Glomerular visceral epithelial cell (primary cell): ENCODE measurements at regions not wholly inside any gene's neighbourhood (a gene's known extent, or its start where the extent isn't known, plus 50 kb on each side); places are given as distances from the start of the nearest gene placed in this dataset.
"Not testable (repeated sequence)": the region's sequence is repeated elsewhere in the genome, so short reads cannot be mapped to it uniquely, and the experiment has no call there.

Experiments
- DNase-seq: peaks from one replicate; pipeline ENCODE4 v3.0.0-alpha.2; 2016; ENCODE audit errors: extremely low spot score

DNA sequence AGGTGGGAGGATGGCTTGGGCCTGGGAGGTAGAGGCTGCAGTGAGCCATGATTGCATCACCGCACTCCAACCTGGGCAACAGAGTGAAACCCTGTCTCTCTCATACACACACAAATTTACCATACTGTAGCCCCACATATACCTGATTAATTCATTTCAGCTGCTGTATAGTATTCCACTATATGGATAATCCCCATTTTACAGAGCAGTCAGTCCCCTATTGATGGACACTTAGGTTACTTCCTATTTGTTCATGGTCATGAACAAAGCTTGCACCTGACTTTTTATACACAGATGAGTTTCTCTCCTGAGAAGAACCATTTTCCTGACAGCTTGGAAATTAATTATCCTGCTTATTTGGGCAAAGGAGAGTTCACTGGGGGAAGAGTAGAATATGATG is 59.2 kb downstream of the EMX2 start:
- DNase-seq = no peak

DNA sequence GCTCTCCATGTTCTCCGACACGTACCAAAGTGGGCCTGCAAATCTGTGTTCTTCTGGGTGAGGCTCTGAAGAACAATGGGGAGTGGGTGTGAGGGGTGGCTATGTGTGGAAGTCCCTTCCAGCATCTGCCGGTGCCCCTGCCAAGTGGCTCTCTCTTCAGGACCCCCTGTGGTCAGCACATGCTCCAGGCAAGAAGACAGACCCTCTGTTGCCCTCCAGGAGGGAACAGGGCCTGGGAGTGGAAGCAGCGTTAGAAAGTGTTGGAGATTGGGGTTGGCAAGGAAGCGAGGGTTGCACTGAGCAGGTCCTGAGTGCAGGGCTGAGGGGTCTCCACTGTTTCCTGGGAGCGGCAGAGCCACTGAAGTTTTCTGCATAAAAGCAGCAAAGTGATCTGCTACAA is 60.5 kb downstream of the EMX2 start:
- DNase-seq = no peak

DNA sequence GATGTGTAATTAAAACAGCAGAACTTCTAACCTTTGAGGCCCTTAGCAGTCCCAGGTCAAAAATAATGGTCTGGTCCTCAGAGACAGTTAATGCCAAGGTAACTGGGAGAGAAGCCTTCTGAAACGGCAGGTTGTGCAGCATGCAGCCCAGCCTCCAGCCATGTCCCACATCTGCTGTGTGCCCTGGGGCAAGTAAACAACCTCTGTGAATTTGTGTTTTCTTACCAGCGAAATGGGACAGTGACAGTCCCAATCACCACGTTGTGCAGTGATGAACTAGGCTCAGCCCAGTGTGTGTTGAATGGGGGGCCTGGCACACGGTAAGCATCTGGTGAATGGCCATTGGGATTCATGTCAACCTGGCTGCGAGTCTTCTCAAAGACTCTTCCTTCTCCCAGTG is 61.2 kb downstream of the EMX2 start:
- no peak for DNase-seq

DNA sequence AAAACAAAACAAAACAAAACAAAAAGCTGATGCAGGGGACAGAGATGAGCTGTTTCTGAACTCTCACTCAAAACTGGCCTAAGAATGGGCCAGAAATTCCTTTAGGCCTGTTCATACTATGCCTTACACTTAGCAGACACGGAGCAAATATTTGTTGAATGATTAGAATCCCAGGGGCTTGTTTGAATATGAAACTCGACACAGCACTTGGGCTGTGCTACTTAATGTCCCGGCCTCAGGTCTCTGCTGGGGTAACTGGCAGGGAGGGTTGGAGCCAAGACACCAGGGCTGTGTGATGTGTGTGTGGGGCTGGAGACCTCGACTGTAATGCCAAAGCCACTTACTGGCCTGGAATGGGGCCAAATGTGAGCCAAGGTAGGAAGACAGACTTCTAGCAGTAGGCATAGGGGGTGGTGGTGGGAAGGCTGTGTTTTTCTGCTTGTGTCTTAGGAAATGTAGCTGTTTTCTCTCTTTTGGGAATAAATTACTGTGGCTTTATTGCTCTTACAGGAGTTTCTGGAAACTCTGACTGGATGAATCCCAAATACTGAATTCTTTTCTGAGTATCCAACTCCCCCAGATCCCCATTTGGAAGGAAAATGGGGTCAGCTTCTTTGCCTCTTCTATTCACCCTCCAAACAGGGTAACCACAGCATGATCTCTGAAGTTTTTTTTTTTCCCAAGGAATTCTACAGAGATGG is 66.7 kb downstream of the EMX2 start:
- no peak for DNase-seq

DNA sequence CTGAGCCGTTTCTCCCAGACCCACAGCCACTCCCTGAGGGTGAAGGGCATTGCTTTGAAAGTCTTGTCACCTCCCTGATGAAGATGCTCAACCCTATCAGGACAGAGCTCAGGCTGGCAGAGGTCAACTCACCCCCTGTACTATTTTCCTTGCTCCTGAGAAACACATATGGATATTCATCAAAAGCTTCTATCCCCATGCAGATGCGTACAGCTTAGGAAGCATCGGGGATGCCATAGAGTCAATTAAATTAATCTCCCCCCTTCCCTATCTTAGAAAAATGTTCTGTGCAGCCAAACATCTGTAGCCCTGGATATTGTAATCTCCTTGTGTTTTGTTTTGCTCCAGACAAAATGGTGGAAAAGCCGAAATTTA is 67.2 kb downstream of the EMX2 start:
- DNase-seq = no peak

DNA sequence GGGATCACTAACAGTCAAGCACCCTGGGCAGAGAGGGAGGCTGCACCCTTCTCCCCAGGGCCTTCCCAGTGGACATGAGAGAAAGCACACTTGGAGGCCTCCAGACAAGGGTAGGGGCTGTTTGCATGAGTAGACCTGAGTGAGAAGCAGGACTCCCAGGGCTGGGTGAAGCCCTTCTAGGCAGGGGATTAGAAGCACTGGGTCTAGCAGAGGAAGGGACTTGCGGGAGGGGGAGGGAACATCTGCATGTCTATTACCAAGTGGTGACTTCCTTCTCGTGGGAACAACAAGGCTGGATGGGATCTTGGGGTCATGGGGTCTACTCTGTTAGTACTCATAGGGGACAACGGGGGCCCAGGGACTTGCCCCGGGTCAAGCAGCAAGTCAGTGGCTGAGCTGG is 67.8 kb downstream of the EMX2 start:
- DNase-seq = no peak

DNA sequence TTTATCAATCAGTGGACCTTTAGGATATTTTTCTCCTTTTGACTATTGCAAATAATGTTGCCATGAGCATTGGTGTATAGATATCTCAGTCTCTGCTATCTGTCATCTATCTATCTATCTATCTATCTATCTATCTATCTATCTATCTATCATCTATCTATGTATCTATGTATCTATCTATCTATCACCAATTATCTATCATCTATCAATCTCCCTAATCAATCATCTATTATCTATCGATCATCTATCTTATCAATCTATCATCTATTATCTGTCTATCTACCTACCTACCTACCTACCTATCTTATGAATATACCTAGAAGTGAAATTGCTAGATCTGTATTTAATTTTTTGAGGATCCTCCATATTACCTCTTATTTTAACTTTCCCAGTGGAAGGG is 69.6 kb downstream of the EMX2 start:
- DNase-seq = no peak

DNA sequence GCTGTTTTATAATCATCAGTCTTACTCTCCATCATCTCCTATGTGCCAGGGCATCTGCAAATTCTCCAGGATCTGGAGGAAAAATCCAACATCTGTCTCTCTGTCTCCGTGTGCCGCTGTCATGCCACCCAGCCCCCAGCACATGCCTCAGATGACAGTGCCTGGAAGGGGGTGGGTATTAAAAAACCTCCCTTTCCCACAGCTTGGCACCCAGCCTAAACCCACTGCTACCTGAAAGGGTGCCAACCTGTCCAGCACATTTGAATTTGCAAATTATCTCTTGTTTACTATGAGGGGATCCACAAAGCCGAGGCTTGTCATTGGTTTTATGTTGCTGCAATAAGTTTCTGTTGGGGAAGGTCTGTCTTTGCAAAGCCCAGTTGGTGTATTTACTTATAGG is 73.1 kb downstream of the EMX2 start:
- DNase-seq = no peak

DNA sequence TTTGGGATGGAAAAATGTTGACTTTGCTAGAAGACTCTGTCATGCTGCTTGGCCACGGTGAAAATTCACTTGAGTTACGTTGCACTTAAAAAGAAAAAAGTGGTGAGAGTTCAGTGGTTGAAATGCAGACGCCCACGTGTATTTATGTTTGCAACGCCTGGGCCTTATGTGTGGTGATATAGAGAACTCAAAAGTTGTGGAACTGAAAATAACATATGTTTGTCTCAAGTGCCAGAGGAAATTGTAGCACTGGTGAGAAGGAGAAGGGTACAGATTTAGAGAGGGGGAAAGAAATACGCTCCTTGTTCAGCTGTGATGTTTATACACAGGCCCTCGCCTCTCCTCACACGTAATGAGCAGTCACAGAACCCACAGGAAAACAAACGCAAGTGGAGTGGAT is 73.6 kb downstream of the EMX2 start:
- DNase-seq = no peak

DNA sequence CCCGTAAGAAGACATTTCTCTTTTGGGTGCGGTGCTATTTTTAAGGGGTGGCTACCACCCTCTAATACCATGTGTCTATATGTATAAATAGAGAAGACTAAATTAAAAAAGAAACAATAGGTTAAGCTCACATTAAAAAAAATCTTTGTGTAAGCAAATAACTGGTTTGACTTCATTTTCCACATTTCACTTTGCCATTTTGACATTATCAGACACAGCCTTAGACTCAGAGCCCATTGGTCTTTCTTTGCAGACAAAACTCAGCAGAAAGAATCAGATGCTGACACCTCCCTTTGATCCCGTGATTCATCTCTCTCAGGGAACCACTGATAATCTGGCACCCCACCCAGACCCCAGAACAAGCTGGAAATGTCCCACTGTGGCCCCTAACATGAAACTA is 74.5 kb downstream of the EMX2 start:
- no peak for DNase-seq

DNA sequence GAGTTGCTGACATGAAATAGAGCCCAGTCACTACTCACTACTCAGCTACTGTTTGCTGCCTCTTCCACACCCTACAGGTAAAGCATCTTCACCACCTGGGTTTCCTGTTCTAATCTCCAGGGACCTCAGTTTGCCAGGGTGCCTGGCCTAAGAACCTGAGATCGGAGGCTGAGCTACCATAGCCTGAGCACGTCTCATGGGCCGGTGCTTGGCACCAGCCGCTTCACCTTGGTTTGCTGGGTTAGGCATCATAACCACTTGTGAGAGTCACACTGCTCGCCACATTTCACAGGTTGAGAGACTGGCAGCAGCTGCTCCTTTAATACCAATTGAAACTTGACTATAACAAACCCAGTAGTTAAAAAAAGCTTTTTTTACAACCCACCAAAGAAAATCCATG is 75.1 kb downstream of the EMX2 start:
- no peak for DNase-seq

DNA sequence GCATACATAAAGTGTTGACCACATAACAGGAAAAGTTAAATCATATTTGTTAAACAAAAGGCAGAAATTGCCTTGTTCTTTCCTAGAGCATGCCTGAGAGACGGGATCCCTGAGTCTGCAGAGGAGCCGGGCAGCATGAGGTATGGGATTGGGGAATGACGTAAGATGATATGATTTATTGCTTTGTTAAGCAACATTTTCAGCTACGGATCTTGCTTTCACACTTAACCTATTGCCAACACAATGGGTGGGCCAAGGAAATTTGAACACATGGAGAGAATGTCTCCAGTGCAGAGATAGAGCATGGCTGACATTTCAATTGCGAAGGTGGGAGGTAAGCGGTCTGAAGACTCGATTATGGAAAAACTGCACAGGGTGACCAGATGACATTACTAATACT is 76.7 kb downstream of the EMX2 start:
- DNase-seq = no peak

DNA sequence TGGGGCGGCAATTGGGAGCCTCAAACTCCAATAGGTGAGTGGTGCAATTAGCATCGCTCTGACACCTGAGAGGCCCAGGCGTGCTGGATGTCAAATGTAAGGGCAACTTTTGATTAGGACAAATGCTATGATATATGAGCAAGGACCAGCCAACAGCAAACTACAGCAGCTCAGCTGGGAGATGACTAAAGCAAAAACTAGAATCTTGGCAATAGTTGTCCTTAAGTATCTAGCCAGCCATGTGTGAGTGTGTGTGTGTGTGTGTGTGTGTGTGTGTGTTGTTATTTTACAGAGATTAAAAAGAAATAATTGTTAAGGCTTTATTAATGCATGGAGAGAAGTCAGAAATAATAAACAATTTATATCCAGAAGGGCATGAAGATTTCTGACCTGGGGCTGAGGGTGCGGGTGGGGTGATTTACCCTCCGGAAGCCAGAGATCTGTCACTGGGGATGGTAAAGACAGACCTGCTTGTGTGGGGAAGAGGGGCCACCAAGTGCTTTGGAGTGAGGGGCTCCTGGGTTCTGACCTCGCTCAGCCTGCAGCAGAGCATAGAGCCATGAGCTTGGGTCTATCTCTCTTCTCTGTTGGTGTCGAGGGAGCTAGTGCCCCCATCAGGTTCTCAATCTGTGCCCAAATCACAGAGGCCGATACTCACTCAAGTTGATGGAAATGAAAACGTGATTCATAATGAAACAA is 77.3 kb downstream of the EMX2 start:
- DNase-seq = no peak

DNA sequence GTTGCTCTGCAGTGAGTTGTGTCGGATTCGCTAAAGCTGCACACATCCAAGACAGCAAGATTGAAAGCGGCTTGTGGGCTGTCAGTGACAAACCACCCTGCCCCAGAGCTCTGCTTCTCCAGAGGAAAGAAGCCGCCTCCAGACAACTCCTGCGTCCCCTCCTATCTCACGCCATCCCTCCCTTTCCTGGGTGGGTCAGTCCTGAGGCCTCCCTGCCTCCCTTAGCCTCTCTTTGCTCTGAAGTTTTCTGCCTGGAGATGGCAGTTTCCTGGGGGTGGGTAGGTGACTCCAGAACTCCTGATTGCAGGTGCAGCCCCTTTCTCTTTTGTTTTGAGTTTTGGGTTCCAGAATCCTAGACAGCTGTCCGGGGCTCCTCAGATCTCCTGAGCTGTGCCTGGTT is 78.7 kb downstream of the EMX2 start:
- no peak for DNase-seq

DNA sequence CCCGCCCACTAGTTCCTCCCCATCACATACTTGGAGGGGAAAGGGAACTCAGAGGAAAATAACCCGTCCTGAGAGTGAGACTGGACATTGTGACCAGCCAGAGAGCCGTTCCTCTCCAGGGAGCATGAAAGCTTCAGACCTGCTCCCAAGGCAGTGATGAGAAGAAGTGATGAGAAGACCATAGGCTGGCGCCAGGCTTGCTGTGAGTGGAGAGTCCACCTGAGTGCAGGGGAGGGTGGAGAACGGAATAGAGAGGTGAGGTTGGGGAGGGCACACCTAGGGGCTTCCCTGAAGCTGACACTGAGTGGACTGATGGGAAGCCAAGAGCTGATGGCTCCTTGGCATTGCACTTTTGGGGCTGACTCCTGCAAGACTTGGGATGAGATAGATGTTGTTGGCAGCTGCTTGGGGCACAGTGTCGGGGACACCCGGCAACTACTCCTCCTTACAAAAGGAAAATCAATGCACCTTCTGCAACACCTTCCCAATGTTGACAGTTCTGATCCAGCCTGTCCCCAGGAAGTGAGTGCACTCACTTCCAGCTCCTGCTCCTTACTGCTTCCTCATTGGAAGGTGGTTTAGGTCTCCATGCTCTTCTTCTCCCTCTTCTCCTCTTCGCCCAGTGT is 79.4 kb downstream of the EMX2 start:
- no peak for DNase-seq

DNA sequence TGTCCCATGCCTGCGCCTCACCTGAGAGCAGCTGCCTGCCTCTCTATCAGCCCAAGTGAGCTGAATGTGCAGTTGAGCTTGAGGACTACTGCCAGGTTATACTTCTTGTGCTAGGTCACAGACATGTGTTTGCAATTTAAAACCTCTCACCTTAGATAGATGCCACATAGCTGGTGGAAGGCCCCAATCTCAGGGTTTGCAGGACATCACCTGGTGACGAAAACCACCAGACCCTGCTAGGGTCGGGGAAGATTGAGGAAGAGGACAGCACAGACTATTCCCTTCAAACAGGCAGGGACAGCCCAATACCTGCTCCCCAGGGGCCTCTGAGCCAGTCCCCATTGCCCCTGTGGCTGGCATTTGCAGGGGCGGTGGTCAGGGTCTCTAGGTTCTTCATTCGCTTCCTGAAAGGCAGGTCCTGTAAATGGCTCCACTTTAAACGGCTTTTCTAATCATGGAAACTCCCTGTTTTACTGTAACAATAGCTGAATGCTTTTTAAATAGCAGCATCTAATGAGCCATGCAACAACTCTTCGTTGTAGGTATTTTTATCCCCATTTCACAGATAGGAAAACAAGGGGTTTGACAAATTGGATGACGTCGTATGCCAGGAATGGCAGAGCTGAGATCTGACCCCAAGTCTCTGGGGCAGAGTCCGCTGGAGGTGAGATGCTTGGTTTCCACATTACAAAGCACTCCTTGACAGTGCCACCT is 80.1 kb downstream of the EMX2 start:
- DNase-seq = no peak

DNA sequence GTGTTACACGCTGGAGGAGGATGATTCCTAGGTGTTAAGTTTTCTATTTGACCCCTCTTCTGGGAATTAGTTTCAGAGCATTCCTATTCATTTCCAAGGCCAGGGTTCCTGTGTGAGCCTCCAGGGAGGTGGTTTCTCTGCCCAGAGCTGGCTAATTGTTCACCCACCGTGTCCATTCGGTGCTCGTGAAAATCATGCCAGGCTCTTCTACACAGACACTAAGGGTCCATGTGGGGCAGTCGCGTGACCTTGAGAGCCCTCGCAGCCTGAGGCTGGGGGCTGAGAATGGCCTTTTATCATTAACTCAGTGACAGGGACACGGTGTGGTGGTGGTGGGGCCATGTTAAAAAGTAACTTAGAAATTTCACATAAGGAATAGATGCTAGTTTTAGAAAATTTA is 83.7 kb downstream of the EMX2 start:
- no peak for DNase-seq

DNA sequence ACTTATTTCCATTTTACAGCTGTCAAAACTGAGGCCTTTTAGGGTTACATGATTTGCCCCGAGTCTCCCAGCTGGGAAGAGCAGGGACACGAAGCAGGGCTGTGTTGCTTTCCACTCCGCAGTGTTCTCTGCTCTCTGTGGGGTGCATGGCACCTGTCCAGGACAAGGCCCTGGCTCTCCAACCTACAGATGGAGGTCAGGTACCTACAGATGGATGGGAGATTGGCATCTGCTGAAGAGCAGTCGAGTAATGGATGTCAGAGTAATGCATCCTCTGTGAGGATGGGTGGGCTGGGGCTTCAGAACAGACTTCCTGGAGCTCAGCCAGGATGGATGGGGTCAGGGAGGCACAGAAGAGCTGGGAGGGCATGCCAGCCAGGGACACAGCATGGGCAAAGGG is 85.0 kb downstream of the EMX2 start:
- no peak for DNase-seq

DNA sequence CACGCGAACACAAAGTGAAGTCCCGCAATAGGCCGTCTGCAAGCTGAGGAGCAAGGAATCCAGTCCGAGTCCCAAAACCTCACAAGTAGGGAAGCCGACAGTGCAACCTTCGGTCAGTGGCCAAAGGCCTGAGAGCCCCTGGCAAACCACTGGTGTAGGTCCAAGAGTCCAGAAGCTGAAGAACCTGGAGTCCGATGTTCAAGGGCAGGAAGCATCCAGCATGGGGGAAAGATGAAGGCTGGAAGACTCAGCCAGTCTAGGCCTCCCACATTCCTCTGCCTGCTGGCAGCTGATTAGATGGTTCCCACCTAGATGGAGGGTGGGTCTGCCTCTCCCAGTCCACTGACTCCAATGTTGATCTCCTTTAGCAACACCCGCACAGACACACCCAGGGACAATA is 87.2 kb downstream of the EMX2 start:
- DNase-seq = not testable (repeated sequence)

DNA sequence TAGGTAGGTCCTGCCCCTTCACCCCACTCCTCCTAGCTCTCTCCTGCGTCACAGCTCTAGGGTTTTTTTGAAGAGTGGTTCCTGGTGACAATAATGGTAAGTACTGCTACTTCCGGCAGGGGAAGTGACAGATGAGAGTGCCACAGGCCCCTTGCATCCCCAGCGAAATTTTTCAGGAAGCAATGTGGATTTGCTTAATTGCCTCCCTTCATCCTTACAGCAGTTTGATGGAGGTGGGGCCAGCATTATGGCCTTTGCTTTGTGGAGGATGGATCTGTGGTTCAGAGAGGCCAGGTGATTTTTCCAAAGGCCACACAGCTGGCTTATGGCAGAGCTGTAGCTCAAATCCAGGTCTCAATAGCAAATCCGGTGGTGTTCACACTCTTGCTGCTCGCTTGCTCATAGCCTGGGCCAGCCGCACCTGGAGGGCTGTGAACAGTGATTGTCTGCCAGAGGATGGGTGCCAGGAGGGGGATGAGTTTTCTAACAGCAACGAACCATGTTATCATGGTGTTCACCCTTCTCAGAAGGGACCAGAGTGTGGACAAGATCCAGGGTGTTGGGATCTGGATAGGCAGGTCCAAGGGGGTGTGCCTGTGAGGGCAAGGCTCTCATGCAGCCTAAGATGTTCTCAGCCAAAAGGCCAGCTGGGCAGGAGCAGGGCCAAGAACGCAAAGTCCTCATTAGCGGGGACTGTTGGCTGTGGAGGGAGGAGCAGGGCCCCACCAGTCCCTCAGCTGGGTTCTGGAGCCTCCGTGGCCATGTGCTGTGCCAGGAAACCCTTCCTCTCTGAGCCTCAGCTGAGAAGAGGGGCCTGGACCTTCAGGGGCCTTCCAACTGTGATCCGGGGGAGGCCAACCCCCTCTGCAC is 89.0 kb downstream of the EMX2 start:
- no peak for DNase-seq

DNA sequence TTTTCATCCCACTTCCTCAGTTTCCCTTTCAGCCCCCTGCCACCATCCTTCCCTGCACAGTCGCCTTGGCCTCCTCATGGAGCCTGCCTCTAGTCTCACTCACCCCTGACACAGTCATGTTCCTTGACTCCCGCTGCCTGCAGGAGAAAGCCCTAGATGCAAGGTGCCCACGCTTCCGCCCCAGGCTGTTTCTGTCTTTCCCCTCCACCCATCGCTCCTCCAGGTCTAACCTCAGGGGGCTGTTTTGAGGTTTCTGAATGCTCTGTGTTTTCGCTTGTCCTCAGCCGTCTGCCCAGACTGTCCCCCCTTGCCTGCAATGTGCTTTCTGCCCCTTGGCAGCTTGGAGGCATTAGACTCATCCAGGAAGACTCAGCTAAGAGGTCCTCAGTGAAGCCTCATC is 89.9 kb downstream of the EMX2 start:
- DNase-seq = no peak

DNA sequence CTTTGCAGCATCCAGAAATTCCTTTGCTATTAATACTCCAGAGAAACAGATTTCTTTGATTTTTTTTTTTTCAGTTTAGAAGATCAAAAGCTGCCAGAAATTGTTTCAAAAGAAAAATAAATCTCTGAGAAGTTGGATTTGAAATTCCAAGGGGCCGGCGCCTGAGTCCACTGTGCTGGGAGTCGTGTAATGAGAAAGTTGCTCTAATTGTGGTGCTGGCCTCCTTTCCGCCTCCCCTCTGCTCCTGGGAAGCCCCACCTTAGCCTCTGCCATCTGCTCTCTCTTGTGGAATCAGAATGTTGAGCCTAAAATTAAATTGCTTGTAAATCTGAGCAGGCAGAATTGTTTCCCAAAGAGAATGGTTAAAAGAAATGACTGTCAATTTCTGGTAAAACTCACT is 93.3 kb downstream of the EMX2 start:
- DNase-seq = no peak
